Middle frontal gyrus (tissue), 1 donor: ENCODE measurements at regions not wholly inside any gene's neighbourhood (a gene's known extent, or its start where the extent isn't known, plus 50 kb on each side); places are given as distances from the start of the nearest gene placed in this dataset.
"Not testable (repeated sequence)": the region's sequence is repeated elsewhere in the genome, so short reads cannot be mapped to it uniquely, and the experiment has no call there.

Experiments used
- DNase-seq: peaks from one replicate; pipeline ENCODE4 v3.0.0-alpha.2; 2015; ENCODE audit warnings: low spot score; ENCODE audit errors: extremely low spot score

DNA sequence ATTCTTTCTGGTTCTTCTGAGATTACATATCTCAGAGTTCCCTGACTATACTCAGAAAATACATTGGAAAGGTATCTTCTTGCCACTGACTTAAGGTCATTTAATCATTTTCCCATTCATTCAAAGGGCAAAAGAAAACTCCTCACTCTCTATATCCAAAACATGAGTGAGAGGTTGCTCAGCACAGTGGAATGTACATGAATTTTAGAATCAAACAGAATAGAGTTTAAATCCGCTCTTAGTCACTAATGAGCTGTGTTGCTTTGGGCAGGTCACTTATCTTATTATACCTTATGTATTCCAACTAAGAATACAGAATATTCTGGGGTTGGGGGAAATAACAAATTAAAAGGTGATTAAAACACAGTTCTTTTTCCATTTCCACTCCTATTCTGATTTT, 452.6 kb upstream of the KLF12 start:
- no peak for DNase-seq

DNA sequence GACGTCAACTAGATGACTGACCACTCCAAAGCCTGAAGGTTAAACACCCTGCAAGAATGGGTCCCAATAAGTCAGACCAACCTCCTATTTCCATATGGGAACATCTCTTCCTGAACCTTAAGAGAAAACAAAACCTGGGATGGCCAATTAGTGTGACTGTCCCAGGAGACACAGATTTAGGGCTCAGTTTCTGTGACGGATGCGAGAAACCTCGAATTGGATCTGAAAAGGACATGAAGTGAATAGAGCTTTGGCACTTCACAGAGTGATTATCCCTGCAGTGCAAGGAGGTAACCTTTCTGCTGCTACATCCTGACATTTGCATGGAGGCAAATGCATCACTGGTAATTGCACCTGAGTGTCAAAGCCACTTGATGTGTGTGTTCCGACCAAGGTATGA, 442.2 kb upstream of the KLF12 start:
- no peak for DNase-seq

DNA sequence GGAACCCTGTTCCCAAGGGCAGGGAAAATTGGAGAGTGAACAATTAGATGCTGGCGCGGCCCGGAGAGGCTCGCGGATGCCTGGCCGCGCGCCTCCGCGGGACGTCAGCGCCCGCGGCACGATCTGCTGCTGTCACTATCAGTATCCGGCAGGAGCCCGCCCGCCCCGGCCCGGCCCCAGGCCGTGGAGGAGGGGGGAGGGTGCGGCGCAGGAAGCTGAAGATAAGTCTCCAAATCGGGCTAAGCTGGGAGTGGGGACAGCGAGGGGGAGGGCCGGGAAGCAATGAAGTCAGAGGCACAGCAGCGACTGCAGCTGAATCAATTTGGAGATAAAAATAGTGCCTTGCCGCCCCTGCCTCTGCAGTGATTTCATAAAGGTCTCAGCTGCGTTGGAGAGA, 441.5 kb upstream of the KLF12 start:
- peak; percentile 60 for DNase-seq

DNA sequence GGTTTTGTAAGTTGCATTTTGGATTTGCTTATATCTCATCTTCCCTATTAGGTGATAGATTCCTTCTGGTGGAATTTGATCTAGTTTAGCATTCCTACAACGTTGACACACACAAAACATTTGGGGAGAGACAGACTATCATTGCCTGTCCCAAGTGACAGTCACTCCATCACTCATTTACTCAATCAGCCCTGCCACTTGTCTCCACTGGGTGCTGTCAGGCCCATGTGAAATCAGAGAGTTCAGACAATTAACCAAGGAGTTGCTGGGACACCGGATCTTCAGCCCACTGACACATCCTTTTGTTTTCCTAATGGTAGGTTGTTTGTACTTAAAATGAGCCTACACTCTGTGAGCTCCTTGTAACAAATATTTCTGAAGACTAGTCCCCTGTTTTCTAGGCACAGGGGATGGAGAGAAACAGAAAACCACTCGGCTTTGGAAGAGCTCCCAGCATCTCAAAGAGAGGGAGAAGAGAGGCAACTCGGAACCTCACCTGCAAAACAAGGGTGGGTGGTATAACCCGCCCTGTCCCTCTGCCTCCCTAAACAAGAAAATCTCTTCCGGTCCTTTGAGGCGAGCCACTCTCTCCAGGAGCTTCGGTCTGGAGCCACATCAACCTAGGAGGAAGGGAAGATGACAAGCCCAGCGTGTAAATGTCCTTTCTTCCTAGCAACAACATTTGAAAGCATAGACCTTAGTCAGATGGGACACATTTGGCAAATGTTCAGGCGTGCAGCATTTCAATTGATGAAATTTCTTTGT, 440.9 kb upstream of the KLF12 start:
- DNase-seq = no peak

DNA sequence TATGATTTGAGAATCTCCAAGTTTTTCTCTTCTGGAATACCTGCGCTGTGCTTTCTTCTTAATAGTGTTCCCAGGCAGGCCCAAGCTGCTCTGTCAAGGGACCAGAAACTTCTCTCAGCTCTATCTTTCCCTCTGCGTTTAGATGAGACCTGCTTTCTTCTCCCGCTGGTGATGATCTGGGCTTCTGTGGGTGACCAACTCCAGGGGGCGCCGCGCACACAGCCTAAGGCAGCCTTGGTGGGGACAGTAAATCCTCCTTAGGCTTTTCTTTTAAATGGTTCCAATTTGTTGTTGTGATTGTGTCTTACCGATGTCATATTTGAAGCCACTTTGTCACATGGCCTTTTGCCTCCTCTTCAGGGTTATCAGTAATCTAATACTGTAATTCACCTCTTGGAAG, 439.4 kb upstream of the KLF12 start:
- DNase-seq = no peak

DNA sequence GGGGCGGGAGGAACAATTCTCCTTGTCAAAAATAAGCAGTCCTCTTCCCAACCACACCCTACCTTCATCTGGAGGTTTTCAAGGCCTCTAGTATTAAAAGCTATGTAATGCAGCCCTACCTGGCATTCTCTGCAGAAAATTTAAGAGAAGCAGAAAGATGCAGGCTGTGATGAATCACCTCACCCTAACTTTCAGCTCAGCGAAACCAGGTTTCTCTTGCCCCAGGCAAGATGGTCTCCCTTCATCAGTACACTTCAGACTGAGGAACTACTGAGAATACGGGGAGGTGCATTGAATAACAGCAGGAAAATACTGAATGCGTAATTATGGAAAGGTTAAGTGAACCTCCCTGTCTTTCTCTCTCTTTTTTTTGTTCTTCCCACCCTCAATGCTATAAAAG, 437.6 kb upstream of the KLF12 start:
- no peak for DNase-seq

DNA sequence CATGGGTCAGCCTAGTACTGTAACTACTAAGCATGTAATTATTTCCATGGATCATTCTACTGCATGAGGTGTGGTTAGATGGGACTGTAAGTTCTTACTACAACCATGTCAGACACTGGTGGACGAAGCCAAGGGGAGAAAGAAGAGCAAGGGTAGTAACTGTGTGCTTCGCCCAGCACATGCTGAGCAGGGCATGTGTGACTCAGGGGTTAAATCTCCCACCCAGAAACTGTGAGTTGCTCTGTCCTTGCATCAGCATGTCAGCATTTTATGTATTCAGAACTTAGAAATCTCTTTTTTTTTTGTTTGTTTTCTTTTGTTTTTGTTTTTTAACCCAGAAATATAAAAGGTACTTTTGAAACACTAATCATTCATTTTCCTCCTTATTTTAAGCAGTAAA, 436.6 kb upstream of the KLF12 start:
- DNase-seq = no peak

DNA sequence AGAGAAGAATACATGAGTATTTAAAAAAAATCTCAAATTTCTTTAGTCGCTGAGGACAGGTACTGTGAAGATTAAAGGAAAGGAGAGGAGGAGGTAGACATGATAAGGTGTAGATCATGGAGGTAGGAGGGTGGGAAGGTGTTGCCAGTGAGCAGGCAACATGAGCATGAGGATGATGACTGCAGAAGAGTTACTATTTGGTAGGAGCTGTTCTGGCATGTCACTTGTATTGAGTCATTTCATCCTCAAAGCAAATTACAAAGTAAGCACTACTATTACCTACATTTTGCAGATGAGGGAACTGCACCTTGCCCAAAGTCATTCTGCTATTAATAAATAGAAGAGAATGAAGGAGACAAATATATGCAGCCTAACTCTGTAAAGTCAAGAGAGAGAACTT, 435.8 kb upstream of the KLF12 start:
- no peak for DNase-seq

DNA sequence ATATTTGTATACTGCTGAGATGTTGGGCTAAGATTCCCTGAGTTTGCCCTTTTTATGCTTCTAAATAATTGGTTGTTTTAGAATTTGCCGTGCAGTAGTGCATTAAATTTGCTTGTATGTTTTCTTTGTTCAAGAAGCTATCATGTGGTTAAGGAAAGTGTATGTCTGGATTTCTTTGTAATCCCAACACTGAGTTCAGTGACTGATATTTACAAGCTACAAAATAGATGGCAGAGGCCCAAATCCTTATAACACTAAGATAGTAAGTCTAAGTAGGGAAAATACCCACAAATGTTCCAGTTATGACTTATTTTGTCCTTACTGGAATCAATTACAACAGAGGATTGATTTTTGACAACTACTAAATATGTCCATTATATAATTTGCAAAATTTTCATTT, 435.0 kb upstream of the KLF12 start:
- no peak for DNase-seq

DNA sequence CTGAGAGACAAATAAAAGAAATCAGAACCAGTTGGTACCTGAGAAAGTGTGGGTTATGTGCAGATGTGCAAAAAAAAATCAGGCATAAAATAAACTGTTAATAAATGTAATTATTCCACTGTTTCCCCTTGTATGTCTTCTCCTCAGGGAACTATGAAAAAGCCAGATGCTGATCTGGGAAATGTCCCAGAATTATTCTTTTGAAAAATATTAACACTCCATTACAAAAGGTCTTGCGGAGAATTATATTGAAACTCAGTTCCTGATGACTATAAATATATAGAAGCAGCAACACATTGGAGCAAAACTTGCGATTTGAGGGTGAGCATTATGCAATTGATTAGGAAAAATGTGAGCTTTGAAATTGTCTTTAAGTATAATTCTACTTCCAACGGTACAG, 433.3 kb upstream of the KLF12 start:
- DNase-seq = no peak

DNA sequence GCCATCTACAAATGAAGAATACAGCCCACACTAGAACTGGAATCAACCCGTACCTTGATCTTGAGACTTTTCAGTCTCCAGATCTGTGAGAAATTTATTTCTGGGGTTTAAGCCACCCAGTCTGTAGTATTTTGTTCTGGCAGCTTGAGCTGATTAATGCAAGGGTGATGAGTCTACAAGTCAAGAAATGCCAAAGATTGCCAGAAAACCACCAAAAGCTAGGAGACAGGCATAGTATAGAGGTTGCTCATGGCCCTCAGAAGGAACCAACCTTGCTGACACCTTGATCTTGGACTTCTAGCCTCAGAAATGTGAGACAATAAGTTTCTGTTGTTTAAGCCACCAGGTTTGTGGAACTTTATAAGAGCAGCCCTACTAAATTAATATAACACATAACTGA, 428.2 kb upstream of the KLF12 start:
- no peak for DNase-seq

DNA sequence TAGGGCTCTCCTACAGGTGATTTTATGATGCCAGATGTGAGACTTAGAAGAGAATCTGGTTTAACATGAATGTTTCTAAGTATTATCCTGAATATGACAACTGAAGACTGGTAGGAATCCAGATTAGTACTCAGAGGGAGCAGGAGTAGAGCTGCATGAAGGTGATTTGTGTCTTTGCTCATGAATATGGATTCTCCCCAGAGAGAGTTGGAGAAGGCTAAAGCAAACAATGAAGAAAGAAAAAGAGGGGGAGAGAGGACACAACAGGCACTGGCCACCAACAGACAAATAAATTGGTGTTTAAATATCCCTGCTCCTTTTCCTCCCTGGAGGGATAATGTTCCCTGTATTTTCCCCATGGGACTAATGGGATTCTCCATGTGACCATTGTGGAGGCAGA, 427.0 kb upstream of the KLF12 start:
- DNase-seq = no peak

DNA sequence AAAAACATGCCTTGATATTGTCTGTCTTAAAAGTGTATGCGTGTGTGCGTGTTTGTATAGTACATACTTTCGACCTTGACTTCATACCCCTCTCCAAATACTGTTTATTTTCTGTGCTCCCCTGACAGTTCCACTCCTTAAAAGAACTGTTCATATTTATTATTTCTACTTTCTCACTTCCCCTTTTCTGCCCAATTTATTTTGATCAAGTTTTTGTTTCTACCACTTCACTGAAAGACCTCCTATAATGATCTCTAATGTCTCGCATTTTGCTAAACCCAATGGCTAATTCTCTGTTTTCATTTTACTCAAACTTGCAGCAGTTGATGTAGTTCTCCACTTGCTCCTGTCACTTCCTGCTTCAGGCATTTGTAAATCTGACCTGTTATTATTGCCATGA, 426.1 kb upstream of the KLF12 start:
- DNase-seq = no peak

DNA sequence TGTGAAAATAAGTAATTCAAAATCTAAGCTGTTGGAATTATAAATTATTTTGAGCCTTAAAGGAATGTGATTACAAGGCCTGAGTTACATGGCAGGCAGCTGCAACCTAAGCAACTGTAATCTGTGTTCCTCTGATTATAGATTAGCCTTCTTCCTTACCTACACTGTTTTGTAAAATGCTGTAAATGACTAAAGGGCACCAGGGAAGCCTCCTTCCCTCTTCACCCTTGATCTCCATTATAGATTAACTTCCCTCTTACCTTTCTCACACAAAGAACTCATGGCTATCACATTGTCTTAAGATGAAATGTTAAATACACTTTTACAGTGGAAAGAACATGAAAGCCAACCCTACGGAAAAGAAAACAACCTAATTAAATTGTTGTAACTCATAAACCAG, 423.7 kb upstream of the KLF12 start:
- no peak for DNase-seq

DNA sequence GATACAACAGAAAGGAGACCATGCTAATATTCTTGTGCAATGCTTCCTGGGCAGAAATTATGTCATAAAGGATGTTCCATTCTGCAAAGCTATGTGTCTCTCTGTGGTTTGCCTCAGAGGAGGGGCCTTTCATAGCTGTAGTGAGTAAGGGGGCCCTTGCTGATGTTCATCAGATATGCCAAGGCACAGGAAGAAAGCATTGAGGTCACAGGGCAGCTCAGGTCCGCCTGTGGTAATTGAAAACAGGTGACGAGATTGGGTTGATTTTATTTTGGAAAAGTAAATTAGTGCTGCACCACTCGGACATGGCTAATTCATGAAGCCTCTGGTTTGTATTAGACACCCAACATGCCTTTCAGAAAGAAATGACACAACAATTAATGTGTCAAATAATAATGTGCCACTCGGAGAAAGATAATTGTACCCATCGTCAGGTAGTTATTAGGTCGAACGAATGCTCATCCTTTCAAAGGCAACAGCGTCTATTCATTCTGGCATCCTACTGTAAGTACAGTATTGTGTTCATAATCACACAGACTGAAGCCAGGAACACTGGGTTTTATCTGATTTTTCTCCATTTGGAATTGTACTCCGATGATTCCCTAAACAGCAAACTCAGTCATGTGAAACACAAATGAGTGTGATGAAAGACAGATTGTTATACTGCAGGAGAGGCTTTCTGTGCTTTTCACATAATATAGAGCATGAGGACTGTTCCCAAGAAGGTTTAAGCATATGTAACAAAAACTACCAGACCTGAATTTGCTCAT, 421.6 kb upstream of the KLF12 start:
- no peak for DNase-seq

DNA sequence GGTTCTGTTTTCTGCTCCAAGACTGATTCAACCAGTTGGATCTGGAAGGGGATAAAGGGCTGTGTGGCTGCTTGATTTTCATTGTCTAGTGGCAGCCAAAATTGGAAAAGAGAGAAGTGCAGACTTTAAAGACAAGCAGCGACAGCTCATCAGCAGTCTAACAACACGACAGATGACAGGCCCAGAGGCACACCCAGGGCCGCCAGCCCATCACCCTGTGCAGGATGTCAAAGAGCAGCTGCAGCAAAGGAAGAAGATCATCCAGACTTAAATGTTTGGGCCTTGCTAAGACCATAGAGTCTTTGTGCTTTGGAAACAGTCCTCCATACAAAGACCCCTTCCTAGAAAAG, 421.0 kb upstream of the KLF12 start:
- no peak for DNase-seq

DNA sequence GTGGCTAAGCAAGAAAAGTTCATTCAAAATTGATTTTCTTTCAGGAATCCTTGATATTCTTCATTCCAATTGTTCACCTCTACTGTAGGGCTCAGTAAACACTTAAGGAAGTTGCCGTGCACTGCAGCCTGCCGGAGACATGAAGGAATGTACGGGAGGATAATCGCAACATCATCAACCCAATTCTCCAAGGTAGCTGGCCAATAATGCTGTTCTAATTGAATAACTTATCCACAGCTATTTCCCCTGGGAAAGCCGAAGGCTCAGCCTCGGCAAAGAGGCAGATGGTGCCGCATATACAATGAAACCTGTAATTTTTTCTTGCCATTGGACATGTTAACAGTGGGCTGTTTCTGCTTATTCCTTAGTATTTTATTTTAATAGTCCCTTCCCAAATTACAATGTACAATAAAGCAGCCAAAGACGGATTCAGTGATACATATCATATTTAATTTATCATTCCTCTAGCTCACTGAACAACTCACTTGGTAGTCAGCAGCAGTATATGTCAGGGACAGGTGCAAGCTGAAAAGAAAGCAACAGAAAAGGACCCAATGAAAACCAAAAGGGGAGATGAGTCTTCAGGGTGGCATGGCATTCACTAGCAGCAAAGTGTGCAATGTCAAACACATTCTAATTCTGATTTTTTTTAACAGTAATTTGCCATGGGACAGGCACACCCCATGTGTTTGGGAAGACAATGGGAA, 420.5 kb upstream of the KLF12 start:
- DNase-seq = no peak

DNA sequence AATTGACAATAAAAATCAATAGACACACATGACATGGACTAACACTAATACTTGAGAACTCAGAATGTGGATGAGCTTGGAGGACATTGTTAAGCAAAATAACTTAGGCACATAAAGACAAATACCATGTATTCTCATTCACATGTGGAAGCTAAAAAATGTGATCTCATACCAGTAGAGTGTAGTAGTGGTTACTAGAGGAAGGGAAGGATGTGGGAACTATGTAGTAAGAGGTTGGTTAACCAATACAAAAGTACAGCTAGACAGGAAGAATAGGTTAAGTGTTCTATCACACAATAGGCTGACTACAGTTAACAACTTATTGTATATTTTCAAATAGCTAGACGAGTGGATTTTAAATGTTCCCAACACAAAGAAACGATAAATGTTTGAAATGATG, 415.8 kb upstream of the KLF12 start:
- DNase-seq = no peak

DNA sequence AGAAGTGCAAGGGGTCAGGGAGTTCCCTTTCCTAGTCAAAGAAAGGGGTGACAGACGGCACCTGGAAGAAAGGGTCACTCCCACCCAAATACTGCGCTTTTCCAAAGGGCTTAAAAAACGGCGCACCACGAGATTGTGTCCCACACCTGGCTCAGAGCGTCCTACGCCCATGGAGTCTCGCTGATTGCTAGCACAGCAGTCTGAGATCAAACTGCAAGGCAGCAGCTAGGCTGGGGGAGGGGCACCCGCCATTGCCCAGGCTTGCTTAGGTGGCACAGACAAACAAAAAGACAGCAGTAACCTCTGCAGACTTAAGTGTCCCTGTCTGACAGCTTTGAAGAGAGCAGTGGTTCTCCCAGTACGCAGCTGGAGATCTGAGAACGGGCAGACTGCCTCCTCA, 402.4 kb upstream of the KLF12 start:
- DNase-seq = not testable (repeated sequence)

DNA sequence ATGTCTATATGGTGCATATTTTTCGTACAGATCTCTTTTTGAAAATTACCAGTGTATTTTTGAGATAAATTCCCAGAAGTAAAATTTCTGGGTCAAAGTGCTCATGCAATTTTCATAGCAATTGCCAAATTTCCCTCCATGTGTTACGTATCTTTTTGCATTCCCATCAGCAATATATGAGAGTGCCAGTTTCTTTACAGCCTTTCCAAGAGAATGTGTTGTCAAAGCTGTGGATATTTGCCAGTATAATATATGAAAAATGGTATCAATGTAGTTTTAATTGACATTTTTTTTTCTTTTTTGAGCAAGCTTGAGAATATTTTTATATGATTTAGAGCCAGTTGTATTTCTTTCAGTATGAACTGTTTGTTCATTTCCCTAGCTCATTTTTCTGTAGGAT, 399.0 kb upstream of the KLF12 start:
- no peak for DNase-seq

DNA sequence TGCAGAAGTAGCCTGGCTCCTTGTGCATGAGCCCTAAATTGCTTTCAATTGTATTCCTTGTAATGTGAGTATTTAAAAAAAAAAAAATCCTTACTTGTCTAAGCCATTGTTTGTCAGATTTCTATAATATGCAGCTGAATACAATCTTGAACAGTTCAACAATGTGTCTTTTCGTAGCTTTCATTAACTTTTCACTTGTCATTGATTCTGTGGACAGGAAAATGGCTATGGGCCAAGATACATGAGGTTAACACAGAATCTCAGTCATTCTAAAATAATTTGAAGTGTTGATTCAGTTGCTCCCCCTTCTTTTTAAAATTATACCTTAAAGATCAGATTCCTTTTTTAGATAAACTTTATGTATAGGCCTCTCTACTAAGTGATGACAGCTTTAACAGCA, 395.8 kb upstream of the KLF12 start:
- no peak for DNase-seq

DNA sequence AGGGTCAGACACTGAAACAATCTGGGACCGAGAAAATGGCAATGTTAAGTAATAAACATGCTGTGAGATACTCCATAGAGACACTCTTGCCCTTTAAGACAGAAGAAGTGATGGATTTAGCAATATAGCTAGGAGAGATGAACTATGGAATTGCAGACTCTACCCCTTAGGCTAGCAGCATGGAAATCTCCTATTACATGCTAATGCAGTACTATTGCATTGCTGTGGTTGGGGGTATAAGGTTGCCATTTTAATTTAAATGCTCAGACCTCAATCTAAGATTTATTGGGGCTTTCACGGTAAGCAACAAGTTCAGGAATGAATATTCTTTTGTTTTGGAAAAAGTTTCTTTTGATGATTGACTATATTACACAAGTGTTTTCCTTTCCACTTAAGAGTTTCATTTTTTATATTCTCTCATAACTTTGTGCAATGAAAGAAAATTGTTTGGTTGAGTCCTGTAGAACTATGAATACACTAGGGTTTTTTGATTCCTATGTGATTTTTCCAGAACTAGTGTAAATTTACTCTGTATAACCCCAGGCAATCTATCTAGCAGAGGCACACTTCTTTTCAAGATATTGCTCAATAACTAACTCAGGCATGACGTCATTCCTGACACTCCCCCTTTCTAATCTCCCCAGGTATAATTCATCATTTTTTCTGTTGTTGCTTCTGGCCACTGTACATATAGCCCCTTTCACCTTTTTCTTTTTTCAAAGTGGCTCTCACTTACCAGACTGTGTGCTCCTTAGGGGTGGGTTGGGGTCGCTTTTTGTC, 394.7 kb upstream of the KLF12 start:
- no peak for DNase-seq
